HG03521 (cell line): ENCODE measurements at regions not wholly inside any gene's neighbourhood (a gene's known extent, or its start where the extent isn't known, plus 50 kb on each side); places are given as distances from the start of the nearest gene placed in this dataset.
"Not testable (repeated sequence)": the region's sequence is repeated elsewhere in the genome, so short reads cannot be mapped to it uniquely, and the experiment has no call there.

Source experiments
- ATAC-seq: cut with Tn5 transposase; IDR thresholded peaks from one replicate; pipeline ENCODE4 v1.9.1; 2021; ENCODE audit warnings: mild to moderate bottlenecking, moderate library complexity; ENCODE audit not compliant: unreplicated experiment

- no peak for ATAC-seq
Measured at GRCh38 chr3:69688400-69688799, 50.9 kb upstream of the MITF start.

- ATAC-seq = no peak
Measured at GRCh38 chr3:69687641-69688040, 51.6 kb upstream of the MITF start.

- ATAC-seq = no peak
Measured at GRCh38 chr3:69686056-69686455, 53.2 kb upstream of the MITF start.

- no peak for ATAC-seq
Measured at GRCh38 chr3:69684309-69684961, 54.8 kb upstream of the MITF start.

GRCh38 chr3:69683082-69683806 lies 56.0 kb upstream of the MITF start:
- no peak for ATAC-seq

GRCh38 chr3:69677456-69677855 lies 61.8 kb upstream of the MITF start:
- not testable (repeated sequence) for ATAC-seq

- ATAC-seq = no peak
Measured at GRCh38 chr3:69675786-69676530, 63.3 kb upstream of the MITF start.

GRCh38 chr3:69674752-69675151 lies 64.5 kb upstream of the MITF start:
- ATAC-seq = no peak

GRCh38 chr3:69671082-69671952 lies 67.9 kb upstream of the MITF start:
- no peak for ATAC-seq

GRCh38 chr3:69669070-69669469 lies 70.2 kb upstream of the MITF start:
- no peak for ATAC-seq

GRCh38 chr3:69665026-69665737 lies 74.1 kb upstream of the MITF start:
- no peak for ATAC-seq

GRCh38 chr3:69660631-69661030 lies 78.6 kb upstream of the MITF start:
- ATAC-seq = no peak

- no peak for ATAC-seq
Measured at GRCh38 chr3:69659180-69659910, 79.9 kb upstream of the MITF start.

GRCh38 chr3:69658514-69659140 lies 80.6 kb upstream of the MITF start:
- no peak for ATAC-seq

GRCh38 chr3:69657030-69657429 lies 82.2 kb upstream of the MITF start:
- not testable (repeated sequence) for ATAC-seq

GRCh38 chr3:69651765-69652164 lies 87.5 kb upstream of the MITF start:
- ATAC-seq = no peak

- no peak for ATAC-seq
Measured at GRCh38 chr3:69650066-69650419, 89.2 kb upstream of the MITF start.

- ATAC-seq = no peak
Measured at GRCh38 chr3:69649120-69650065, 89.9 kb upstream of the MITF start.
